GM18909 (cell line): ENCODE measurements at regions not wholly inside any gene's neighbourhood (a gene's known extent, or its start where the extent isn't known, plus 50 kb on each side); places are given as distances from the start of the nearest gene placed in this dataset.
"Not testable (repeated sequence)": the region's sequence is repeated elsewhere in the genome, so short reads cannot be mapped to it uniquely, and the experiment has no call there.

ENCODE experiments used
- ATAC-seq: cut with Tn5 transposase; IDR thresholded peaks from one replicate; pipeline ENCODE4 v1.9.1; 2021; ENCODE audit warnings: mild to moderate bottlenecking; ENCODE audit not compliant: unreplicated experiment, poor library complexity

DNA sequence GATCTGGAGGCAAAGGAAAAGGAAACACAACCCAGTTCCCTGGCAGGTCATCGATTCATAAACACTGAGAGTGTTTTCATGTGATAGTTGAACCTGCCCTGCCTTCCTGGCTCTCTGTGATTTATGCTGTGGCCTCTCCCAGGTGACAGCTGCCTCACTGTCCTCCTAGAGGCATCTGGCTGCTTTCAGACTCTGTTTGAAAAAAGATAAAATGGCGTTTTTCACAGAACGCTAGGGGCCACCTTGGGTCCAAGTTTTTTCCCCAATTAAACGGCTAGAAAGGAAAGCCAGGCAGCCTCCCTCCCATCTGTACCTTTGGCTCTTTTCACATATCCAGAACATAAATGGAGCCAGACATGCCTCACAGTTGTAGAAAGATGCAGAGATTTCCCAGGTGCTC is 252.6 kb upstream of the CCDC196 start:
- ATAC-seq = no peak

DNA sequence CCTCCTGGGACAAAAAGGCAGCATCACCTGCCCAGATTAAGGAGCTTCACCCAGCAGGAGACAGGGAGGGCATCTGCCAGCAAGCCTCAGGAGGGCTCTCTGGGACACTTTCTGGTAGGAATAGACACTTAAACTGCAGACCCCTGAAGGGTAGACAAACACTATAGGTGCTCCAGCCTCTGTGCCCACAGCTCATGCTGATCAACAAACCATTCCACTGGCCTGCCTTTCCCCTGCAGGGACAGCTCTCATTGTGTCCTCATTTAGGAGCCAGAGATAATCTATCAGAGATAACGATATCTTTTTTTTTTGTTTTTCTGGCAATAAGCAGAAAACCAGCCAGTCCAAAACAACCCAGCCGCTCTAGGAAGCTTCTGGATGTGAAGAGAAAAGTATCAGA is 251.8 kb upstream of the CCDC196 start:
- no peak for ATAC-seq

DNA sequence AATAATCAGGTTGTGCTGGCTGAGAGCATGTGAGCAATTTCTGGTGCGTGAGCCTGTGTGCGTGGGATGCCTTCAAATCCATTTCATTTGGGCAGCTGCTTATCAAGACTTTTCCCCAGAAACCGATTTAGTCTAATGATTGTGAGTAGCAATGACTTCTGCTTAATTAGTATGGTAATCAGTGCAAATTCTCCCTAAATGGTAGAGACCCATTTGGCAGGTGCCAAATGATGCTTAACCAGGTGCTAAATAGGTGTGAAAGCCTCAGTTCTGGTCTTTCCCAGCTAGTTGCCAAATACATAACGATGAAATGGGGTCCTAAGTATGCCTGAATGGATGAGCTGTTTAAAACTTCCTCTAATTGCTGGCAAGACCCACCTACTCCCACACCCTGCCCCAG is 248.4 kb upstream of the CCDC196 start:
- ATAC-seq = no peak

DNA sequence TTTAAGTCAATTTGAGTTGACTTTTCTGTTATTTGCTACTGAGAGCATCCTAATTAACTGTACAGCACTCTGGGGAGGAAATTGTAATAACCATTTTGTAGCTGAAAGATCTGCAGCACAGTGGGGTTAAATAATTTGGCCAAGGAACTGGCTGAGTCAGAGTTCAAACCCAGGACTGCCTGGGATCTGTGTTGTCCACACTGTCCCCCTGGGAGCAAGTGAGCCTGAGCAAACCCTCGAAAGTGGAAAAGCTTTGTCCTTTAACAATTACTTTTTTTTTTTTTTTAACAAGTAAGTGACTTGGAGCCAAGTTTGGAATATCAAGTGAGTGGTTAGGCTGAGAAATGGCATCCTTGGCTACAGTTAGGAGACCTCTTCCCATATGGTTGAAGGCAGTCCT is 247.2 kb upstream of the CCDC196 start:
- ATAC-seq = no peak

DNA sequence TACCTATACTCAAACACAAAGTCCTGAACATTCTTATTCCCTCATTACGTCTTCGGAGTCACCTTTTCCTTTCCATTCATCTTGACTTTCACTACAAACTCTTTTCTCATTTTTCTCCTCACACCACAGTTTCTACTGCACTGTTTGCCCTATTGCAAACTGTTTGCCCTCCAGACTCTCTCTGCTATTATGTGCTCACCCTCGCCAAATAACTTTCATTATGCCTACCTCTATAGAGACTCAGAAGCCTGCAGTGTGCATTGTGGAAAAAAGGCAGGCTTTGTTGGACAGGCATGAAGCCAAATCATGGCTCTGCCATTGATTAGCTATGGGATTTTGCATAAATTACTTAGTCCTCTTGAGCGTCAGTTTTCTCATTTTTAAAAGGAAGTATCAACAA is 246.6 kb upstream of the CCDC196 start:
- ATAC-seq = no peak

DNA sequence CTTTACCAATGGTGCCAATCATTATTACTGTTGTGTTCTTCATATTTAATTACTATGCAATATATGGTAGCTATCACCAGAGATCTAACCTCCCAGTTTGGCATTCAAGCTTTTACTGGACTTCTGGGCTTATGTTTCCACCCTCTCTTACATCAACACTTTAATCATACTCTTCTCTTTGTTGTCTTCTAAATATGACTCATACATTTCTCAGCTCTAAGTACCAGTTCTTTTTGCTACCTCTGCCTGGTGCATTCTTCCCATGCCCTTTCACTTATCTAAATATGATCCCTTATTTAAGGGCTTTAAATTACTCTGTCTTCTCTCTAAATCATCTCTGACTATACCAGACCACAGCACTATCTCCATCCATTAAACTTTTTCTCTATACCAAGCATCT is 246.1 kb upstream of the CCDC196 start:
- ATAC-seq = no peak

DNA sequence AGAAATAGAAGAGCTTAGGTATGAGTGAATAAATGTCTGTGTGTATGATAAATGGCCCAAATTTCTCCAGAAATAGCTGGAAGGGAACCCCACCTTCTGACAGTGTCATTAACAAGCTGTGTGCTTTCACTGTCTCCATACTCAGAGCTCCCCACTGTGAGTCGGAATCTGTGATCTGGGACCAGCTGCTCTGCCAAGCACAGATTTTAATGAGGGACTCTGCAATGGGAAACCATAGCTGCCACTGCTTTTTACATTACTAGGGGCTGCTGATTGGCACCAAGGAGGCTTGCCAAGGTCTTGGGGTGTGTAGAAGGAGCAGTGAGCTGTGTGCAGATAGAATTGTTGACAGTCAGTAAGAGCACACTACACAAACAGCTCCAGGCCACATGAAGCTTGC is 244.2 kb upstream of the CCDC196 start:
- no peak for ATAC-seq

DNA sequence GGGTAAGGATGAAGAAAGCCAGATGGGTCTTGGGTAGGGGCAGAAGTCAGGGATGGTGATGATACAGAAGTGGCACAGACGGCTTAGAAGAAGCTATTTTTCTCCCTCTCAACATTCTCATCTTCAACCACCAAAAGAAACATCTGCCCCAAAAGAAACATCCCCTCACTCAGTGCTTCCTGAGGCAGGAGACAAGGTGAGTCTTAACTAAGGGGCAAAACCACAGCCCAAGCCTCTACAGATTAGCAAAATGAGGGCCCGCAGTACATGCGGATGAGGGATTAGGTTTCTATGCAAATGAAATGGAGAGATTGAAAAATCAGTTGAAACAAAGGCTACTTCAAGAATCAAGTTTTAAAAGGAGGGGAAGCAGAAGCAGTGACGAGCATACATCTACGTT is 241.3 kb upstream of the CCDC196 start:
- ATAC-seq = no peak

DNA sequence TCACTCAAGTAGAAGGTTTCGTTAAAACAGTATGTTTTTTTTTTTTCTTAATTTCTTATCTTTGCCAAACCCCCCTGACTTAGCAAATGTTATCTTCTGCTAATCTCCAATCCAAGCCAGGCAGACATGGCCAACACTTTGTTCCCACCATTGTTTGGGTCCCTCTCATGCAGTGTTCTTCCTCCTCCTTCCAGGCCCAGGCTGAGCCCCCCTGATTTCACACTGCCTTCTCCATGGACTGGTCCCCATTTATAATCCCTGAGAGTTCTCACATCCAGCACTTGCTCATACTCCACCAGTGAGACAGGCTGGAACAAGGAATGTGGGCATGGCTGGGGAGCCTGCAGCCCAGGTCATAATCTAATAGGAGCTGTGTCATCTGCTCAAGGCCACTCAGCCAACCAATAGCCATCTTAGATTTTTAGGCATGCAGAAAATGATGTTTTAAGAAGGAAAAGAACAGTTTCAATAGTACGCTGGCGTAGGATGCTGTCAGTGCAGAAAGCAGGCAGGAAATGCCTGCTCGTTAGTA is 238.4 kb upstream of the CCDC196 start:
- no peak for ATAC-seq

DNA sequence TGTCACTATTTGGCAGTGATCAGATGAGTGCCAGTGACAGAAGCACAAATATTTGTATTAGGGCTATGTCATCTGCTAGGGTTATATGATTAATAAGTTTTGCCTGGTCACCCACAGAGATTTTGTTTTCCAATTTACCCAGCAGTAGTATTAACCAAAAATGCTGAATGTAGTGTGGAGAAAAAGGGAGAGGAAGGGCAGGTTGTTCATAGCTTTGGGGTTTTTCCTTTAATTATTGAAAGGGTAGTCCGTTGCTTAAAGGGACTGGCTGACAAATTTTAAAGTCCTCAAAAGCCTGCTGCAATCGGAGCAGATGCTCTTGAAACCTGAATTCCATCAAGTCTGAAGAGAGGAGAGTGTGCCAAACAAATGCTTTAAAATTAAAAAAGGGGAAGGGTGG is 237.9 kb upstream of the CCDC196 start:
- ATAC-seq = no peak

DNA sequence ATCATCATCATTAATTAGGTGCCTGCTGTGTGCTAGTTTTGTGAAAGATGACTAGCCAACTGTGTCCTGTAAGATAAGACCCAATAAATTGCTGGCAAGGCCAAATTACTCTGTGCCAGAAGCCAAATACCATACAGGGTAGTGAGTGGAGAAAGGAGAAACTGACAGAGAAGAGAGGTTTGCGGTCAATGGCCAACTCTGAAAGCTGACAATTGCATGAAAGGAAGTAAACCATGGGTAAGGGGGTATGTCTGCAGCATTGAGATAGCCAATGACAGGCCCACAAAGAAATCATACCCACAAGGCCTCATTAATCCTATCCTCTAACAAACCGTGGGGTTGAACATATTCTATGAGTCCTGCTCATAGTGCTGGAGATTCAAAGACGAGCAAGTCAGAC is 236.6 kb upstream of the CCDC196 start:
- ATAC-seq = no peak

DNA sequence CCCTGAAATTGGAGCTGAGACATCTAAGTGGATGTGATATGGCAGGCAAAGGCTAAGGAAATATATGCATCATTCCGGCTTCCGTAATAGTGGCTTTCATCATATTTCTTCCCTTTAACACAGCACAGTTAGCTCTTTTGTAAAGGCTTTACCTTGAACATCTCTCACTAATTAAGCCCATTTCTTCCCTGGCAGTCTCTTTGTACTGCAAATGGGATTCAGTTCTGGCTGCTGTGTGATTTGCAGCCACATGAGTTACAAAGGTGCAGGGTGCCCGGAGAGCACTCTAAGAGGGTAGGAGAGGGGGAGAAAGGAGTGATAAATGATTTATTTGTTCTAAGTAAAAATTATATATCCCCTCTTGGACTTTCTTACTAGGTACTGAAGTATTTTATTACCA is 232.1 kb upstream of the CCDC196 start:
- no peak for ATAC-seq

DNA sequence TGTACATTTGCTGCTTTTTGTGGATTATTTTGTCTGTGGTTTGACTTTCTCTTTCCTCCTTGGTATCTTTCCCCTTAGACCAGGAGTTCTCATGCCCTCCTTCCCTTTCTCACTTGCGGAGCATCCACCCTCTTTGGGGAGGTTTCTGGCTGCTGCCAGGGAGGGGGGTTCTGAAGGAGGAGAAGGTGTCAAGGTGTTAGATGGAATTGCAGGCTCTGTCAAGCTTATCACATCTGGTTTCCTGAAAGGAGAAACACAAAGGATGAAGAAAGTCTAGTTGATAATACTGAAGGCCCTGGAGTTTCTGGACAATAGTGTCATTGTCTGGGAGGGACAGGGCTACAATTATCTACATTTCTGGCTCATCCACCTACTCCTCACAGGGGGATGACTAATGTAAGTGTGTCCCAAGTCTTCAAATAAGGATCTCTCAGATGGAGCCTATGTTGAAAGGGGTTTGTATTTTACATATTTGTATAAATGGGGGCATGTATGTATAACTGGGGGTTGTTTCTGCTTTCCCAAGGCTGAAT is 217.3 kb upstream of the CCDC196 start:
- ATAC-seq = no peak

DNA sequence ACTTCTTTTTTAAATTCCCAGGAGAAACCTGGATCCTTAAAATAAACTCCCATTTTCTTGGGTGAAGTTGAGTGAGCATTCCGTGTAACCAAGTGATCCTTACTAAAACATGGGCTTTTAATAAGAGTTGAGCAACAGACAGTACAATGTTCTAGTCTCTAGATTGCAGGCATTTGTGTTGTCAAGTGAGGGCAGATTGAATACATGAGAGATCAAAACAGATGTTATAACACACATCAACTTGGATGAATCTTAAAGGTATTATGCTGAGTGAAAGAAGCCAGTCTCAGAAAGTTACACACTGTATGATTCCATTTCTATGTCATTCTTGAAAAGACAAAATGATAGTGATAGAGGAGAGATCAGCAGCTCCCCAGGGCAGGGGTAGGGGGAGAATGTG is 213.9 kb upstream of the CCDC196 start:
- ATAC-seq = no peak

DNA sequence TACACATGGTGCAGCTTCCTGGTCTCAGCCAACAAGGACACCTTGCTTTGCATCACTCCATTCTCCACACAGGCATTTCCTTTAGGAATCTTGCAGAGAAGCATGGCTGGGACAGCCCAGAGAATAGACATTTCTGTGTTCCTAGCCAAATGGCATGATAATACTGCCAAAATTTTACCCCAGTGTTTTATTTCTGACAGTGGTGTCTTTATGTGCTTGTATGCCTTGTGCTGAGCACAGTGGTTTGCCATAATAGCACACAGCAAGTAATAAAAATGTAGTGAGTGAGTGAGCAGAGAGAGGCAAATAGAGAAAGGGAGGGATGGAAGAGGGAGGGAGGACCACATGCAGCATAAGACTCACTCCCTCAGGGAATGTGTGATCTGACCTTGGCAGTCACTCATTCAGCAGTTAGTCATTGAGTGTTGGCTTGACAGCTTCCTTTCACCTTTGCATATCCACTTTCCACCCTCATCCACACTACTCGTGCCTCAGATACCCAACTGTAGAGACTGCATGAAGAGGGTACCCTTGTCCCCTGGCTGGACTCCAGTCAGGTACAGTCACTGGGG is 212.8 kb upstream of the CCDC196 start:
- ATAC-seq = no peak

DNA sequence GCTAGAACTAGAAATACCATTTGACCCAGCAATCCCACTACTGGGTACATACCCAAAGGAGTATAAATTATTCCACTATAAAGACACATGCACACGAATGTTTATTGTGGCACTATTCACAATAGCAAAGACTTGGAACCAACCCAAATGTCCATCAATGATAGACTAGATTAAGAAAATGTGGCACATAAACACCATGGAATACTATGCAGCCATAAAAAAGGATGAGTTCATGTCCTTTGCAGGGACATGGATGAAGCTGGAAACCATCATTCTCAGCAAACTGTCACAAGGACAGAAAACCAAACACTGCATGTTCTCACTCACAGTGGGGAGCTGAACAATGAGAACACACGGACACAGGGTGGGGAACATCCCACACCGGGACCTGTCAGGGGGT is 207.8 kb upstream of the CCDC196 start:
- ATAC-seq = not testable (repeated sequence)

DNA sequence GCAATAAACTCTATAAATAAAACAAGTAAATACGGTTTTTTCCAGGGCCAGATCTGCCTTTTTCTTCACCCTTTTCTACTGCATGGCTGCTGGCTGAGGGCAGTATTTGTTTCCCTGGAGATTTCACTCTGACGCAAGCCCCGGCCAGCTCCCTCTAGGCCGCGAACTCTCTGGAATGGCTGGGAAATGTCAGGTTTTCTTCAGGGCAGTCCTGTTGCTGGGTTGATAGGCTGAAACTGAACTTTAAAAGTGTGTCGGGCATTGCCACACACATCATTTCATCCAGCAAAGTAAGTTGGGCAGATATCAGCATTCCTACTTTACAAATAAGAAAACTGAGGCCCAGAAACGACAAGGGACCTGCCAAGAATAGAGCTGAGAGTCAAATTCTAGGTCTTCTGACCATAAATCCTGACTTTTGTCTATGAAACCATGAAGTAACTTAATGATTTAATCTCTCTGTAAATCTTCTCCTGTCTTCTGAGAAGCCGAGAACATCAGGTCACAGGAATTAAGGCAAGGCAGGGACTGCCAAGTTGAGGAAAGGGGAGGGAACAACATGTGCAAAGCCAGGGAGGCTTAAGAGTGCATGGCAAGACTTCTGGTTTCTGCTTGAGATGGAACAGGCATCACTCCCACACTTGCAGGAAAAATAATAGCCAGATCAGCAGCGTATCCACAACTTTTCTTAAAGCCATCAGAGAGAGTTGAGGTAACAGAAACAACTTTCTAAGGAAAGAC is 205.0 kb upstream of the CCDC196 start:
- ATAC-seq = no peak

DNA sequence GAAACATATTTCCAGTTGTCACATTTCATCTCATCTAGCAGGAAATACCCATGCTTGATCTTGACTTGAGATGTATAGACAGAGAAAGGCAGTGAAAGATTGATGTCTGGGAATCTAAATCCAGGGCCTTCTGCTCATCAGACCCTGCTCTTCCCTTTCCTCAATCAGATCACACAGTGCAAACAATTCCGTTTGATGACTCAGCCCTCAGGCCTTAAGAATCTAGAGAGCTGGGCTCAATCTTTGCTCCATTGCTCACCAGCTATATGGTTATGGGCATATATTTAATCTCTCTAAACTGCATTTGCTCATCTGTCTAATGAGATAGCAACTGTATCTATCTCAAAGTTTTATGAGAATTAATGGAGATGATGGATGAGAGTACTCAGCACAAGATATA is 201.8 kb upstream of the CCDC196 start:
- ATAC-seq = no peak

DNA sequence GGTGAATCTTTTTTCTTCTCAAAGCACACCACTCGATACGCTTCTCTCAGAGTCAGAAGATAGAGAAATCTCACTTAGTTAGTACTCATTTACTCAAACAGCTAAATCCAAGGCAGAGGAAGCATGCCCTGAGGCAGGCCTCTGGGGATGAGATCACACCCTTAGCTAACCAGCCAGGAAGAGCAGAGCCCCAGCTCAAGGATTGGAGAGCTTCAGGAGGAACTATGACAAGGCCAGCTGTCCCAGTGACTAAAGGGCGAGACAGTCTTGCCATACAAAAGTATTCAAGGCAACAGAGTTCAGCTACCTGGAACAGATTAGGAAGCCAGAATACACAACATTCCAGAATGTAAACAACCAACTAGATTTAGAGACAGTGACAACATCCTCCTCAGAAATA is 197.7 kb upstream of the CCDC196 start:
- no peak for ATAC-seq

DNA sequence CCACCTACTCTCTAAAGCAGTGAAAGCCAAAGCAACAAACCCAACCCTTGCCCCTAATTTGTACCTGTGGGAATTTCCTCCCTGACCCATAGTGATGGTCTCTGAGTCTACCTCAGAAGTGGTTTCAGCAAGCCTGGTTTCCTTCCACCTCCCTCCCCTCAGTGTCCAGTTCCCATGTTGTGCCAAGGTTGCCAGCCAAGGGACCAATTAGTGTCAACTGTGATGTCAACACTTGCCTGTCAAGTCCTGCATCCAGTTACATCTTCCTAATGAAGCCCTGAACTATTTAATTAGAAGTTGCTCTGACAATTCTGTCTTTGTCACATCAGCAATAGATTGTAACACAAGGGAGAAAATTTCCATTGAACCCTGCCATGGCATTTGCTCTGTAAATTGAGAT is 194.4 kb upstream of the CCDC196 start:
- no peak for ATAC-seq

DNA sequence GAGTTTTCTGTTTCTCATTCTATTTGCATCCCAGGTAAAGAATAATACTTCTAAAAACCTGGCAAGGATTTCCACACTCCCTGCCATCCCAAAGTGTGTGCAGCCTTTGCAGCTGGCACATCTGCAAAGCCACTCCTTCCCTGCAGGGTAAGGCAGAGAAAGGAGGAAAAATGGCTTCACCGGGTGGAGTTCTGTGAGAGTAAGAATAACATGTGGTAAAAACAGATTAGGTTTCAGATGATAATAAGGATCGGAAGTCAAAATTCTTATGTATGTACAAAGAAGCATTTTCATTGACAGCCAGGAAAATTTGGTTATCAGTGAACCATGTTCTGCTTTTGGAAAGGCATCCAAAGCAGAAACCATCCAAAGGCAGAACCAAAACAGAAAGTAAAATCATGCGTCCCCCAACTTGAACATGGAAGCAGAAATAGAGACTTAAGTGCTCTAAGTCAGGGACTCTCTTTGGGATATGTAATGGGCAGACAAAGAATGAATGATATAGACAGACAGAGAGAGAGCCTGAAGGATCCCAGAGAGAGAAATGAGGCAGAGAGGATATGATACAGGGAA is 192.6 kb upstream of the CCDC196 start:
- ATAC-seq = no peak

DNA sequence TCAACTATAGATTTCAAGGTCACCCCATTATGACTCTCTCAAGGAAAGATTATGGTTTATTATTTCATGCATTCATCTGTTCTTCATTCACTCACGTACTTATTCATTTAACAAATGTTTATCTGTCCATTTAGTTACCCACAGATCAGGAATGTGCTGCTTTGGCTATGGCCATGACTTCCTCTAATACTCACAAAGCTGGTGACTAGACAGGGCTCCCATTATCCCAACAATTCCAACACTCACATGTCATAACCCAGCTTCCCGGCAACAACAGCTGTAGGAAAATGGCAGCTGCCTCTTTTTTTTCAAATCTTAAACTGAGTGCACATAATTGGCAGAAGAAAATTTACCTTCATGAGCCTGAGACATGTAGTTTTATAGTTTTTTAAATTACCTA is 190.8 kb upstream of the CCDC196 start:
- ATAC-seq = no peak
